COLO668 (cell line): ENCODE measurements at regions not wholly inside any gene's neighbourhood (a gene's known extent, or its start where the extent isn't known, plus 50 kb on each side); places are given as distances from the start of the nearest gene placed in this dataset.

ENCODE experiments used
- DNase-seq: peaks from one replicate; lab custom pipeline; 2025; ENCODE audit not compliant: unreplicated experiment; lab: John Stamatoyannopoulos, UW

DNA sequence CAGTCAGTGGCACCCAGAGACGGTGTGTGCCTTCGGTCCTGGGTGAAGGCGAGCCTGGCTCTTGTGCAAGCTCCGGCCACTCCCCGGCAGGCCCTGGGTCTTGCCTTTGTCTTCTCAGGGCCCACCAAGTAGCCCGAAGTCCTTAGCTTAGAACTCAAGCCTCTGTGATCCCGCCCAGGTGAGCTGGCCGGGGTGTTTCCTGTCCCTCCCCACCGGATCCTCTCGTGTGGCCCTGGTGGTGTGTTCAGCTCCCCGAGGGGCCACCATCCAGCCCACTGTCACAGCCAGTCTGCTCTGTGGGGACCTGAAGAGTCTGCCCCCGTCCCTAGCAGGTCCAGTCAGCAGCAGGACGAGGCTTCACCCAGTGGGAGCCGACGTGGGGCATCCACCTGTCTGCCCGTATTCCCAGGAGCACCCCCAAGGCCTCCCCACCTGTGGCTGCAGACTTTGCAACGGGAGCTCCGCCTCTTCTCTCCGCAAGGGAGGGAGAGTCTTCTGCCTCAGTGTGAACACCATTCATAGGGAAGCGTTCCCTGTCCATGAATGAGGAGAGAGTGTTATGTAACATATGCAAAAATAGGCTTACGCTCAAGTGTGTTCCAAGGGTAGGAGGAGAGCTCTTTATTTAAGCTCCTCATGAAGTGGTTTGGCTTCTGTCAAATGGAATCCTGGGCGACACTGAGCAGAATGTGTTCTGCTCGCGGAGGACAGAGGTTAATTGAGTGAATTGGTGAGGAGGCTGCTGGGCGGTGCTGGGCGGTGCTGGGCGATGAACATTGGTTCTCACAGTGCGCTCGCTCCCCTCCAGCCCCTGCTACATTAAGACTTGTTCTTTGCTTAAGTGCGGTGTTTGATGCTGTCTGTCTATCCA, 108.9 kb downstream of the CRYAA start:
- no peak for DNase-seq

DNA sequence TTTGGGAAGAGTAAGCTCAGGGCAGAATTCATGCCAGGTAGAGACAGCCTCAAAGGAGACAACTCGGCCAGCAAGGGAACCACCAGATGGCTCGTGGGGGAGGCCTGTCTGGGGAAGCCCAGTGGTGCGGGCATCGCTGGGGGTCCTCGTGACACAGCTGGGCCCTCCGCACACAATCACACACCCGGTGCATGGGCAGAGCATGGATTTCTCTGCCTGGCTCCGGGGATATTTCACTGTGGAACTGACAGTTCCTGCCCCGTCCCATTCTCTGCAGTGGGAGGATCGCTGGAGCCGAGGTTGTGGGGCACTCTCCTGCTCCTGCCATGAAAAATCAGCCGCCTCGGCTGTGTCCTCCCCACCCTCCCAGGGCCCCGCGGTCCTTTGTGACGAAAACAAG, 108.0 kb downstream of the CRYAA start:
- no peak for DNase-seq

DNA sequence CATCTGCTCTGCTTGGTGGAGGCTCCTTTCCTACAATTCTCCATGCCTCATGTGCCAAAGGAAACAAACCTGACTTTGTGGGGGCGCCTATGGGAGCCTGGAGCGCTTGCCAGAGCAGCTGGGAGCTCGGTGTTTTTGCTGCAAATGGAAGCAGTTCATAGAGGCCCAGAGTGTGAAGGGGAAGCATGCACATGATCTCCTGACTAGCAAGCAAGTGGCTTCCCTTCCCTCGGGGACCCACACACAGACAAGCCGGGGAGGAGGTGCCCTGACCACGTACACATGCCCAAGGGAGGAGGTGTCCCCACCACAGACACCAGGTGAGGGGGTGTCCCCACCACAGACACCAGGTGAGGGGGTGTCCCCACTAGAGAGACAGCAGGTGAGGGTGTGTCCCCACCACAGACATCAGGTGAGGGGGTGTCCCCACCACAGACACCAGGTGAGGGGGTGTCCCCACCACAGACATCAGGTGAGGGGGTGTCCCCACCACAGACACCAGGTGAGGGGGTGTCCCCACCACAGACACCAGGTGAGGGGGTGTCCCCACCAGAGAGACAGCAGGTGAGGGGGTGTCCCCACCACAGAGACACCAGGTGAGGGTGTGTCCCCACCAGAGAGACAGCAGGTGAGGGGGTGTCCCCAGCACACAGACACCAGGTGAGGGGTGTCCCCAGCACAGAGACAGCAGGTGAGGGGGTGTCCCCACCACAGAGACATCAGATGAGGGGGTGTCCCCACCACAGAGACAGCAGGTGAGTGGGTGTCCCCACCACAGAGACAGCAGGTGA, 106.8 kb downstream of the CRYAA start:
- DNase-seq: no peak

DNA sequence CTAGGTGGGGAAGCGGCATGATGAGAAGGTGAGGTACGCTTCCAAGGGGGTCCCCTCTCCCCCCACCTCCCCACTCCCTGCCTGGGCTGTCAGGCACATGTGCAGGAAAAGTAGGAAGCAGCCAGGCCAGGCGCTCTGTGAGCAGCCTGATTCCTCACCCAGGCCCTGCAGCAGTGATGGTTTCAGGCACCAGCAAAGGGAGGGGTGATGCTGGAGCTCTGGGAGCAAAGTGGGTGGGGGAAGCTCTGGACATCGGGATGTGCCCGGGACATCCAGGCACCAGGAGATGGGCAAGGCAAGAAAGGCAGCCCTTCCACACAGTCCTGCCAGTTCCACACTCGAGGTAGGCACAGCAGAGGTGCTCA, 106.1 kb downstream of the CRYAA start:
- DNase-seq: no peak

DNA sequence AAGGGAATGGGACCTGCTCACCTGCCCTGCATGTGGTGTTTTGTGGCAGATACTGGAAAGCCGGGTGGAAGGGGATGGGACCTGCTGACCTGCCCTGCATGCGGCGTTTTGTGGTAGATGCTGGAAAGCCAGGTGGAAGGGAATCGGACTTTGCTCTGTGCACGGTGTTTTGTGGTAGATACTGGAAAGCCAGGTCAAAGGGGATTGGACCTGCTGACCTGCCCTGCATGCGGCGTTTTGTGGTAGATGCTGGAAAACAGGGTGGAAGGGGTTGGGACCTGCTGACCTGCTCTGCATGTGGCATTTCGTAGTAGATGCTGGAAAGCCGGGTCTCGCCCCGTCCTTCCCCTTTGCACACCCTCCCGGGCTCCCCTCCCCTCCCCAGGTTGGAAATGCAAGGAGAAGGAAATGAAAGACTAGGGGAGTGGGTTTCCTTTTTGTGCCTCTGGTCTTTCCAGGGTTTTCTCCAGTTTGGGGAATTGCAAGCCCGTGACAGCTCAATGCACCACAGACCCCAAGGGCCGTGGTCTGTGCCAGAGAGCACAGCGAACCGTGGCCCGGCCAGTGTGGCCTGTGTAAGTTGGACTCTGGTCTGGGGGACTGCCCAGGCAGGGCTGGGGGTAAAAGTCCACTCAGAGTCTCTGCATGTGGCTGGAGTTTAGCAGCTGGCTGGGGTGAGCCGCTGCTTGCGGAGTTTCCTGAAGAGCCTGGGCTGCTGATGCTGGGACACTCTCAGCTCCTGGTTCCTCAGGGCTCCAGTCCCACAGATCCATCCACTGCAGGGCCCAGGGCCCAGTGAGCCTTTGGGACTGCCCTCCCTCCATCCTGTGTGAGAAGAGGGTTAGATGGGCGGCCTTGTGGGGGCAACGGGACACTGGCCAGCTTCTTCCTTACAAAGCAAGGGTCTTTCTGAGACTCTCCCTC, 105.5 kb downstream of the CRYAA start:
- DNase-seq: no peak

DNA sequence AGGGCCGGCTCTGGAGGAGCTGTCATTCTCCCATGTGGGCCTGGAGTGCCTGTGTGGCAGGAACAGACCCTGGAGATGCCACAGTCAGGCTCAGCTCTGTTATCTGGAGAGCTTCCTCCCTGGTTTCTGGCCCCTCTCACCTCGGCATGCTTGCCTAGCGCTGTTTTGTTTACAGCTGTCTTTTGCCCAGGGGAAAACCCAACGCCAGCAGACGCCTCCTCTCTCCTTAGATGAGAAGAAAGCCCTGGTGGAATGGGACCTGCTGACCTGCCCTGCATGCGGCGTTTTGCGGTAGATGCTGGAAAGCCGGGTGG, 104.9 kb downstream of the CRYAA start:
- no peak for DNase-seq

DNA sequence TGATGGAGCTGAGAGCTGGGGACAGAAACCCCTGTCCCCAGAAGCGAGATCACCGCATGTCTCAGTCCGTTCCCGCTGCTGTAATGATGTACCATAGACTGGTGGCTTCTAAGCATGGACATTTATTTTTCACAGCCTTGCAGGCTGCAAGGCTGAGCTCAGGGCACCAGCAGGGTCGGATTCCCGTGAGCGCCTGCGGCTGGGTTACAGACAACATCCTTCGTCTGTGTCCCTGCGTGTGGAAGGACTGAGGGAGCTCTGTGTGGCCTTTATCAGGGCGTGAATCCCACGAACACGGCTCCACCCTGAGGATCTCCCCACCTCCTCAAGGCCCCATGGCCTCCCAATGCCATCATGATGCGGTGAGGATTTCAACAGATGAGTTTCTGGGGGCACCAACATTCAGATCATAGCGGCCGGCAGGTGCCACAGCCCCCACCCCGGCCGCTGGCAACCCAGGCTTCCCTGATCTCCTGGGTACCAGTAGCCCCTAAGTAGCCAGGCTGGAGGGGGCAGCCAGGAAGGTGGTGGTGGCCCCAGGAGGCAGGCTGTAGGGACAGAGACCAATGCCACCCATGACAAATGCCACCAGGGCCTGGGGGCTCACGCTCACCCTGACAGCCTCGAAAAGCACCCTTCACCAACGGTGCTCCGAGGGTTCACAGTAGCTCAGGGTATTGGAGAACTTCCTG, 104.4 kb downstream of the CRYAA start:
- DNase-seq: no peak

DNA sequence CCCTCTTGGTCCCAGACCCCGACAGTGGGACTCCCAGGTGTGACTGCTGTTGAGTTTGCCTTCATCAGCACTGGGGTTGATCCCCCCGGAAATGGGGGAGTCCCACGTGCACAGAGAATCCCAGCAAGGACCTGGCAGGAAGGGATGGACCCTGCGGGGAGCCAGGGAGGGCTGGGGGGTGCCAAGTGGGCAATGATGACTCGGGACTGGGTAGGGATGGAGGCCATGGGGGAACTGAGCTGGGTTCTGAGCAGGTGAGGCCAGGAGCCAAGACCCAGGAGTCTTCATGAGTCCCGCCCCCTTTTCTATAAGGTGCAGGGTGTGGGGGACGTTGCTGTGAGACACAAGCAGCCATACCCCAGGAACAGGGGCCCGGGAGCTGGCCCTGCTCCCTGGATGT, 103.8 kb downstream of the CRYAA start:
- DNase-seq: no peak

DNA sequence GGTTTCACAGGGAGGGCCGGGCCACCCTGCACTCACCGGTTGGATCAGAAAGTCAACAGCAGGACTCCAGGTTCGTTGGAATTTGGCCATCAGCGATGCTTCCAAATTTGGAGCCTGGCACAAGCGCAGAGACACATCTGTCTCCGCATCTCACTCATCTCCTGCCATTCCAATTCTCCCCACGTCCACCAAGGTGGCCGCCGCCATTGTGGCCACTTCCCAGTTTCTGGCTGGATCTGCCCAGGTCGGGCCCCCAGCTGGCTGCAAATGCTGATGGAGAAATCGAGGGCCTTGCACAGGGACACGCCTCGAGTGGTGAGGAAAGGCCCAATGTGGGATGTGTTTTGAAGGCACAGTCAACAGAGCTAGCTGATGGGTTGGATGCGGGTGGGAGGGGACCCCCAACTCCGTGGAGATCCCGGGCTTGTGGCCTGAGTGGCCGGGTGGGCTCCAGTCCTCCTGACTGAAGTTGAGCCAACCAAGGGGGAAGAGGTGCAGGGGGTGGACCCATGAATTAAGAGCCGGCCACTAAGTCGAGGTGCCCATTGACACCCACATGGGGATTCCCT, 102.7 kb downstream of the CRYAA start:
- DNase-seq: no peak

DNA sequence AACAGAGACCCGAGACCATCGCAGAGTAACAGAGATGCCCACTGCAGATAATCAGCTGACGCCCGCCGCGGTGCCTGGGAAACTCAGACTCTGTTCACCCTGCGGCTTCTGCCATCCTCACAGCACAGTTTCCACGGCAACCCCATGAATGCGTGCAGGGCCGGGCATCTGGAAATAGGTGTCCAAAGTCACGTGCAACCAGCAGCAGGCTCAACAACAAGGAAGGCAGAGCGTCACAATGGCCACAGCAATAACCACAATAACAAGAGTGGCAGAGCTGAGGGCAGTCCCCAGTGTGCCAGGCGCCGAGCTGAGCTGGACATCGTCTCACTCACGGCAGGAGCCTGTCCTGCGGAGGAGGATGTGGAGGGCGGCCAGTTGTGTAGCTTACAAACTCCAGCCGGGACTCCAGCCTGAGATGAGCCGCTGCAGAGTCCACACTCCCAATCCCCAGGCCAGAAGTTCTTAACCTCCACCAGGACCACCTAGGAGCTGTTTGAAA, 102.0 kb downstream of the CRYAA start:
- DNase-seq: no peak

DNA sequence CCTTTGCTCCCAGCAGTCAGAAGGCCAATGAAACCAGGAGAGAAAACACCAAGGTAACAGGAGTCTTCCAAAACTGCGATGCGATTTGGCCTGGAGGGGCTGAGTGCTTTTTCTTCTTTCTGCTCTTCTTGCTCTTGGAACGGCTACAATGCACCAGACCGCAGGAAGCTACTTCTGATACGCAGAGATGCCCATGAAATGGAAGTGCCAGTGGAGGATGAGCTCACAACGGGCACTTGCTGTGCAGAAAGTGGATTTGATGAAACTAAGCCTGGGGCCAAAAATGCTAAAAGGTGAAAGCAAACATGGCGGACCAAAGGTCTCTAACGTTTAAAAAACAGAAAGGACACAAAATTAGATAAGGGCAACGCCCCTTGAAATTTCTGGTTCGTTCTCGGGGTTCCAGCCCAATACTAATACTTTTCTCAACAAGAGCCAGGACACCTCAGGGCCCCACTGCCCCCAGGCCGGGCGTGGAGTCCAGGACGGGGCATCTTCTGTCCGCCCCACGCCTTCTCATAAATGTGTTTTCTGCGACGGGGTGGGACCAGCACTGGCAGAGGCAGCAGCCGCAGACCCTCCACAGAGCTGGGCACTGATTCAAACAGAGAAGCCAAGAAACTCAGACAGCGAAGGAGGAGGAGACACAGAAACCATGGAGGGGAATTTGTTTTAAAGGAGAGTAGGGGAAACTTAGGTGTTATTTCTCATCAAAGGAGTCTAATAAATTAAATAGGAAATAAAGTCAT, 101.3 kb downstream of the CRYAA start:
- no peak for DNase-seq

DNA sequence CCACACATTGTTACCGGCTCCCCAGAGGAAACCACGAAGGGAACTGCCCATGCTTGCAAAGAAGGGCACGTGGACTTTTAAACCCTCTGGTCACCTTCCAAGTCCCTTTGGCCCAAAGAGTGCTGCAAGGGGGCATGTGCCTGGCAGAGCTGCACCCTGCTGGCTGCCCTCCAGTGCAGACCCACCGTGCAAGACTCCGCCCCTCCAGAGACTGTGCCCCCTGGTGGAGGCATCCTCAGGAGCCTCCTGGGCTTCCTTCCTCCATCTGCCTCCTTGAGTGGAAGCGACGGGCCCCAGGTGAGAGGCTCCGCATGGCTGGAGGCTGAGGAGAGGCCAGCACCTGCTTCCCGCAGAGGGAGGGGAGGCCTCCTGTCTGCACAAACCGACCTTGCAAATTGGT, 100.6 kb downstream of the CRYAA start:
- no peak for DNase-seq

DNA sequence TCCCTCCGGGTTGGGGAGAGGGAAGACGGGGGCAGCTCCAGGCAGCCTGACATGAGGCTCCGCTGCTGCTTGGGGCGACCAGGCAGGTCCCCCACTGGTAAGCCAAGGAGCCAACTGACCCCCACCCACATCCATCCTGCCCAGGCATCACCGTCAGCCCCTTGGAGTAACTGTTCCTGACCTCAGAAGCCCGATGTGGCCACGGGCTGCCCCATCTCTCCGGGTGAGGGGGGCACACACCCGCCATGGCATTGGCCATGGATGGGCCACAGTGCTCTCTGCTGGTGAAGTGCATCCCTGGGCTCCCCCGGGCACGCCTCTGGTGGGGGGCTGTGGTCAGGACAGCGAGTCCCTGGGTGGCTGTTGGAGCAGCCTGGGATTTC, 100.0 kb downstream of the CRYAA start:
- DNase-seq: no peak

DNA sequence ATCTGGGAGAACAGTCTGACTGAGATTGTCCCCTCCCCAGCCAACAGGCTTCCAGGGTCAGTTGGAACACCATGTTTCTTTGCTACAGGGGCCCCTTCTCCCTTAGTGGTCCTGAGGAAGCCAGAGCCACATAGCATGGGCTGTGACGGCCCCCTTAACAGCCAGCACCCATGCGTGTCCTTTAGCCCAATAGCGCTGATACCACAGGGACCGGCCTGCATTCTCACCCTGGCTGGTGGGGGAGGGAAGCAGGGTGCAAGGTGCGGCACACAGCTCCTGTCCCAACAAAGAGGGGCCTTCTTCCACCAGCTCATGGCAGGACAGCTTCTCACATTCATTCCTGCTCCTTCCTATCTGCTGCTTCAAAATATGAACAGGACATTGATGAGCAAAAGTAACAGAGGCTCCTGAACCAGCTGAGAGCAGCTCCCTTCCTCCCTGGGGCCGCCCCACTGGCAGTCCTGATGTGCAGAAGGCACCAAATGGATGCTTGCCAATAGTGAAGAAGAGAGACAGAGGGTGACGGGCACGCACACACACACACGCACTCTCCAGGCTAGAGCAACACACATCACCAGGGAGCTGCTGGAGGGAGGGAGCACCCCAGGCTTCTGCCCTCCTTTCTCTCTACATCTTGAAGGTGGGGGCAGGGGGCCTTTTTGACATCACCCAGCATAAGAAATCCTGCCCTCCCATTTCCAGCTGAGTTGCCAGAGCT, 99.4 kb downstream of the CRYAA start:
- no peak for DNase-seq

DNA sequence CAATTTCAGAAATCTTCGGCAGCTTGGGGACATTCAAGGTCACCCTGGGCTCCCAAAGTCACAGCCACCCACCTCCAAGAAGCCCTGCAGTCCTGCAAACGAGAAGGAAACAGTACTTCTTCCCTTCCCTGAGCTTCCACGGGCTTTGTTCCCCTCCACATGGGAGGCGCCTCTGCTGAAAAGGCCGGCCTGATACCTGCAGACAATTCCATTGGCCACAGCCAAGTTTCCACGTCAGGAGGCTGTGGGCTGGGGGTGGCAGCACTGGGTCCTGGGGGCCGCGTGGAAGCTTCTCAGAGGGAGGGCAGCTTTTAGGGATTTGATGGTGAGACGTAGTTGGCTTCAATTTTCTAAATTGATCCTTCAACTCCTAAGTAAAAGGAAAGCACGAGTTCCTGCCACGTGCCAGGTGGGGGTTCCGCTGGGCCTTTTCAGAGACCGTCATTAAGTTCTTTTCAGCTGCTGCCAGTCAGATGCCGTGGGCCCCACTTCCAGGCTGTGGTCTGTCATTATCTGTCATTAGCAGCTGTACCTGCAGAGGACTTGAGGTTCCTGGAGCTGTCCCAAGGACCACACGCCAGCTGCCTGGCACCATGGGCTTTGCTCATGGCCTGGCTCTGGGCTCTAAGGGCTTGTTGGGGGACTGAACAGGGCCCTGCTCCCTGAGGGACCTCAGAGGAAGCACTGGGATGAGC, 98.7 kb downstream of the CRYAA start:
- no peak for DNase-seq

DNA sequence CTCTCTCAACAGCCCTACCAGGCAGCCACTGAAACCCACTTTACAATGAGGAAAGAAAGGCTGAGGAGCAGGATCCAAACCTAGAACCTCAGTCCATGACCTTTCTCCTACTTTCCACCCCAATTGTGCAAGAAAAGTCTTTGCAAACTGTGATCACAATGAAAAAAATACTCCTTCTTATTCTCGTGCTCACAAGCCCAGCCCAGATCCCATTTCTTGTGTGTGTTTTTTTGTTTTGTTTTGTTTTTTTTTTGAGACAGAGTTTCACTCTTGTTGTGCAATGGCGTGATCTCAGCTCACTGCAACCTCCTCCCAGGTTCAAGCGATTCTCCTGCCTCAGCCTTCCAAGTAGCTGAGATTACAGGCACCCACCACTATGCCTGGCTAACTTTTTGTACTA, 97.7 kb downstream of the CRYAA start:
- DNase-seq: no peak

DNA sequence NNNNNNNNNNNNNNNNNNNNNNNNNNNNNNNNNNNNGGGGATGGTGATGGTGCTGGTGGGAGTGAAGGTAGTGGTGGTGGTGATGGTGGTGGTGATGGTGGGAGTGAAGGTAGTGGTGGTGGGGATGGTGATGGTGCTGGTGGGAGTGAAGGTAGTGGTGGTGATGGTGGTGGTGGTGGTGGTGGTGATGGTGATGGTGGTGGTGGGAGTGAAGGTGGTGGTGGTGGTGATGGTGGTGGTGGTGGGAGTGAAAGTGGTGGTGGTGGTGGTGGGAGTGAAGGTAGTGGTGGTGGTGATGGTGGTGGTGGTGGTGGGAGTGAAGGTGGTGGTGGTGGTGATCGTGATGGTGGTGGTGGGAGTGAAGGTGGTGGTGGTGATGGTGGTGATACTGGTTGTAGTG, 93.6 kb downstream of the CRYAA start:
- no peak for DNase-seq
